Suppressor macrophage treated with lipopolysaccharide for 1 hour (primary cell): ENCODE measurements at regions not wholly inside any gene's neighbourhood (a gene's known extent, or its start where the extent isn't known, plus 50 kb on each side); places are given as distances from the start of the nearest gene placed in this dataset.

Experiments used
- DNase-seq, 3 donors: peaks; one replicate each; pipeline ENCODE4 v3.0.0-alpha.2; 2020 to 2022

GRCh38 chr14:53896726-53897125 lies 59.9 kb downstream of the BMP4 start:
- no peak for DNase-seq

GRCh38 chr14:53894456-53894855 lies 62.2 kb downstream of the BMP4 start:
- no peak for DNase-seq

- no peak for DNase-seq
Observed at GRCh38 chr14:53893374-53893773, 63.3 kb downstream of the BMP4 start.

GRCh38 chr14:53890611-53891101 lies 66.0 kb downstream of the BMP4 start:
- DNase-seq = no peak

- no peak for DNase-seq
Observed at GRCh38 chr14:53888535-53889386, 67.9 kb downstream of the BMP4 start.

- no peak for DNase-seq
Observed at GRCh38 chr14:53885136-53885640, 71.4 kb downstream of the BMP4 start.

- no peak for DNase-seq
Observed at GRCh38 chr14:53884601-53885000, 72.0 kb downstream of the BMP4 start.

- DNase-seq = no peak
Observed at GRCh38 chr14:53883739-53884138, 72.9 kb downstream of the BMP4 start.

GRCh38 chr14:53882684-53883083 lies 73.9 kb downstream of the BMP4 start:
- no peak for DNase-seq

GRCh38 chr14:53881921-53882320 lies 74.7 kb downstream of the BMP4 start:
- DNase-seq = no peak

GRCh38 chr14:53881161-53881871 lies 75.3 kb downstream of the BMP4 start:
- DNase-seq = no peak

GRCh38 chr14:53880761-53881160 lies 75.9 kb downstream of the BMP4 start:
- DNase-seq = no peak

GRCh38 chr14:53879747-53880146 lies 76.9 kb downstream of the BMP4 start:
- DNase-seq = no peak

- DNase-seq = no peak
Observed at GRCh38 chr14:53879022-53879686, 77.5 kb downstream of the BMP4 start.

GRCh38 chr14:53875324-53875897 lies 81.2 kb downstream of the BMP4 start:
- DNase-seq = no peak

GRCh38 chr14:53874704-53875103 lies 81.9 kb downstream of the BMP4 start:
- no peak for DNase-seq

- DNase-seq = no peak
Observed at GRCh38 chr14:53872681-53873089, 83.9 kb downstream of the BMP4 start.

- DNase-seq = no peak
Observed at GRCh38 chr14:53871951-53872350, 84.7 kb downstream of the BMP4 start.

- no peak for DNase-seq
Observed at GRCh38 chr14:53871011-53871410, 85.6 kb downstream of the BMP4 start.

- DNase-seq = no peak
Observed at GRCh38 chr14:53865711-53866110, 90.9 kb downstream of the BMP4 start.

- DNase-seq = no peak
Observed at GRCh38 chr14:53861781-53862180, 94.8 kb downstream of the BMP4 start.

GRCh38 chr14:53858345-53858684 lies 98.3 kb downstream of the BMP4 start:
- no peak for DNase-seq
